Bronchial epithelial cell (primary cell): ENCODE measurements at regions not wholly inside any gene's neighbourhood (a gene's known extent, or its start where the extent isn't known, plus 50 kb on each side); places are given as distances from the start of the nearest gene placed in this dataset.

ENCODE experiments used
- DNase-seq: peaks from one replicate; pipeline ENCODE4 v3.0.0-alpha.2; 2010; ENCODE audit warnings: low read depth
- FAIRE-seq: peaks from 2 replicates; lab custom pipeline; 2011; peaks lifted over from hg19 to GRCh38; lab: Jason Lieb, UNC
- H3K27me3 ChIP-seq: 2 replicates; pipeline ENCODE4 v1.5.1; 2011; ENCODE audit warnings: low read length; ENCODE audit not compliant: control insufficient read depth, insufficient read depth
- H3K36me3 ChIP-seq: 2 replicates; pipeline ENCODE4 v1.5.1; 2011; ENCODE audit warnings: low read length; ENCODE audit not compliant: control insufficient read depth, insufficient read depth
- H3K4me3 ChIP-seq: 2 replicates; pipeline ENCODE4 v1.5.1; 2011; ENCODE audit warnings: mild to moderate bottlenecking, low read depth, low read length, control low read depth
- CTCF ChIP-seq: IDR thresholded peaks from 2 replicates; pipeline ENCODE4 v1.5.1; 2011; ENCODE audit warnings: mild to moderate bottlenecking, moderate library complexity, low read length, control low read depth, inconsistent platforms; ENCODE audit not compliant: insufficient read depth, severe bottlenecking

GRCh38 chr12:75756771-75757170 is 245.4 kb upstream of the KRR1 start:
- Histone ChIP-seq H3K27me3 (no peaks in the 10 kb centered on the region), H3K36me3 (no peaks in the 10 kb centered on the region), H3K4me3 (no peak overlapping the region)
- no peak for TF ChIP-seq CTCF
- DNase-seq (peak; percentile 85), FAIRE-seq (no peak)

- H3K36me3 ChIP-seq: no peaks in the 10 kb centered on the region
- H3K27me3 ChIP-seq: no peaks in the 10 kb centered on the region
- TF ChIP-seq CTCF: no peak
- FAIRE-seq (no peak), DNase-seq (no peak)
- no peak overlapping the region for H3K4me3 ChIP-seq
These were observed 244.7 kb upstream of the KRR1 start for GRCh38 chr12:75756111-75756510.

- Histone ChIP-seq H3K4me3 (no peak overlapping the region), H3K27me3 (no peaks in the 10 kb centered on the region), H3K36me3 (no peaks in the 10 kb centered on the region)
- TF ChIP-seq CTCF: no peak
- DNase-seq: no peak
- no peak for FAIRE-seq
These were observed 243.3 kb upstream of the KRR1 start for GRCh38 chr12:75754698-75755097.

GRCh38 chr12:75754141-75754540 is 242.7 kb upstream of the KRR1 start:
- FAIRE-seq (no peak), DNase-seq (no peak)
- no peaks in the 10 kb centered on the region for H3K27me3 ChIP-seq
- H3K36me3 ChIP-seq: no peaks in the 10 kb centered on the region
- no peak for TF ChIP-seq CTCF
- no peak overlapping the region for H3K4me3 ChIP-seq

GRCh38 chr12:75751769-75752471 is 240.5 kb upstream of the KRR1 start:
- no peak for TF ChIP-seq CTCF
- no peak overlapping the region for H3K4me3 ChIP-seq
- no peak for FAIRE-seq
- no peaks in the 10 kb centered on the region for H3K27me3 ChIP-seq
- H3K36me3 ChIP-seq: no peaks in the 10 kb centered on the region
- DNase-seq: peak; percentile 46
